Activated naive CD8-positive, alpha-beta T cell treated with anti-CD3 and anti-CD28 coated beads for 36 hours (primary cell): ENCODE measurements at regions not wholly inside any gene's neighbourhood (a gene's known extent, or its start where the extent isn't known, plus 50 kb on each side); places are given as distances from the start of the nearest gene placed in this dataset.
"Not testable (repeated sequence)": the region's sequence is repeated elsewhere in the genome, so short reads cannot be mapped to it uniquely, and the experiment has no call there.

ENCODE experiments used
- DNase-seq: peaks from one replicate; pipeline ENCODE4 v3.0.0; 2021
- H3K27ac Mint-ChIP-seq: one replicate; pipeline ENCODE4 v1.8.0; 2022; ENCODE audit warnings: mild to moderate bottlenecking, moderate library complexity, mixed read lengths
- H3K27me3 Mint-ChIP-seq: one replicate; pipeline ENCODE4 v1.8.0; 2022; ENCODE audit warnings: mild to moderate bottlenecking, mixed read lengths
- H3K36me3 Mint-ChIP-seq: one replicate; pipeline ENCODE4 v1.8.0; 2021; ENCODE audit warnings: mild to moderate bottlenecking, mixed read lengths
- H3K4me1 Mint-ChIP-seq: one replicate; pipeline ENCODE4 v1.8.0; 2021; ENCODE audit warnings: mixed read lengths
- H3K4me3 Mint-ChIP-seq: one replicate; pipeline ENCODE4 v1.8.0; 2022; ENCODE audit warnings: mild to moderate bottlenecking, moderate library complexity, mixed read lengths
- H3K9me3 Mint-ChIP-seq: one replicate; pipeline ENCODE4 v1.8.0; 2022; ENCODE audit warnings: mixed read lengths

GRCh38 chr7:118898284-118898683 is 673.8 kb downstream of the ANKRD7 start:
- H3K4me1 Mint-ChIP-seq: no peaks in the 10 kb centered on the region
- no peaks in the 10 kb centered on the region for H3K9me3 Mint-ChIP-seq
- H3K27me3 Mint-ChIP-seq: no peaks in the 10 kb centered on the region
- no peaks in the 10 kb centered on the region for H3K36me3 Mint-ChIP-seq
- H3K27ac Mint-ChIP-seq: no peak overlapping the region
- DNase-seq: no peak
- H3K4me3 Mint-ChIP-seq: no peak overlapping the region

GRCh38 chr7:118902600-118902999 is 678.1 kb downstream of the ANKRD7 start:
- Mint-ChIP-seq H3K4me1 (no peaks in the 10 kb centered on the region), H3K27ac (no peak overlapping the region), H3K4me3 (no peak overlapping the region), H3K9me3 (no peaks in the 10 kb centered on the region), H3K36me3 (no peaks in the 10 kb centered on the region), H3K27me3 (no peaks in the 10 kb centered on the region)
- no peak for DNase-seq

- DNase-seq: no peak
- Mint-ChIP-seq H3K9me3 (no peaks in the 10 kb centered on the region), H3K4me3 (no peak overlapping the region), H3K36me3 (no peaks in the 10 kb centered on the region), H3K4me1 (no peaks in the 10 kb centered on the region), H3K27me3 (no peaks in the 10 kb centered on the region), H3K27ac (no peak overlapping the region)
These were observed 683.5 kb downstream of the ANKRD7 start for GRCh38 chr7:118907911-118908527.

- H3K27ac Mint-ChIP-seq, H3K27me3 Mint-ChIP-seq, H3K9me3 Mint-ChIP-seq, H3K36me3 Mint-ChIP-seq, H3K4me1 Mint-ChIP-seq, H3K4me3 Mint-ChIP-seq, DNase-seq: not testable (repeated sequence)
These were observed 691.6 kb downstream of the ANKRD7 start for GRCh38 chr7:118916120-118916519.

GRCh38 chr7:118918556-118918955 is 694.1 kb downstream of the ANKRD7 start:
- Mint-ChIP-seq H3K27ac (no peak overlapping the region), H3K27me3 (no peaks in the 10 kb centered on the region), H3K9me3 (peaks cover 3% of the 10 kb centered on the region), H3K4me1 (no peaks in the 10 kb centered on the region), H3K36me3 (no peaks in the 10 kb centered on the region), H3K4me3 (no peak overlapping the region)
- no peak for DNase-seq

GRCh38 chr7:118938845-118939244 is 714.3 kb downstream of the ANKRD7 start:
- no peak for DNase-seq
- Mint-ChIP-seq H3K4me1 (no peaks in the 10 kb centered on the region), H3K36me3 (no peaks in the 10 kb centered on the region), H3K27me3 (no peaks in the 10 kb centered on the region), H3K9me3 (no peaks in the 10 kb centered on the region), H3K4me3 (no peak overlapping the region), H3K27ac (no peak overlapping the region)

- H3K27me3 Mint-ChIP-seq: no peaks in the 10 kb centered on the region
- H3K27ac Mint-ChIP-seq: no peak overlapping the region
- no peak for DNase-seq
- no peaks in the 10 kb centered on the region for H3K36me3 Mint-ChIP-seq
- no peaks in the 10 kb centered on the region for H3K4me1 Mint-ChIP-seq
- no peaks in the 10 kb centered on the region for H3K9me3 Mint-ChIP-seq
- no peak overlapping the region for H3K4me3 Mint-ChIP-seq
These were observed 719.8 kb downstream of the ANKRD7 start for GRCh38 chr7:118944271-118944670.

- Mint-ChIP-seq H3K36me3 (no peaks in the 10 kb centered on the region), H3K4me1 (no peaks in the 10 kb centered on the region), H3K4me3 (no peak overlapping the region), H3K27me3 (no peaks in the 10 kb centered on the region), H3K9me3 (no peaks in the 10 kb centered on the region), H3K27ac (no peak overlapping the region)
- DNase-seq: no peak
These were observed 721.6 kb downstream of the ANKRD7 start for GRCh38 chr7:118945911-118946682.

GRCh38 chr7:118948508-118948907 is 724.0 kb downstream of the ANKRD7 start:
- peaks cover 5% of the 10 kb centered on the region for H3K9me3 Mint-ChIP-seq
- H3K4me1 Mint-ChIP-seq: no peaks in the 10 kb centered on the region
- H3K36me3 Mint-ChIP-seq: no peaks in the 10 kb centered on the region
- H3K27ac Mint-ChIP-seq: no peak overlapping the region
- H3K4me3 Mint-ChIP-seq: no peak overlapping the region
- DNase-seq: no peak
- no peaks in the 10 kb centered on the region for H3K27me3 Mint-ChIP-seq

GRCh38 chr7:118949031-118949430 is 724.5 kb downstream of the ANKRD7 start:
- no peaks in the 10 kb centered on the region for H3K36me3 Mint-ChIP-seq
- DNase-seq: no peak
- no peak overlapping the region for H3K27ac Mint-ChIP-seq
- H3K9me3 Mint-ChIP-seq: peaks cover 5% of the 10 kb centered on the region
- H3K27me3 Mint-ChIP-seq: no peaks in the 10 kb centered on the region
- H3K4me1 Mint-ChIP-seq: no peaks in the 10 kb centered on the region
- no peak overlapping the region for H3K4me3 Mint-ChIP-seq

GRCh38 chr7:118956285-118956684 is 731.8 kb downstream of the ANKRD7 start:
- not testable (repeated sequence) for H3K27ac Mint-ChIP-seq, H3K36me3 Mint-ChIP-seq, H3K4me3 Mint-ChIP-seq, H3K27me3 Mint-ChIP-seq, DNase-seq, H3K4me1 Mint-ChIP-seq
- peaks cover 11% of the 10 kb centered on the region for H3K9me3 Mint-ChIP-seq

- no peaks in the 10 kb centered on the region for H3K9me3 Mint-ChIP-seq
These were observed 744.9 kb downstream of the ANKRD7 start for GRCh38 chr7:118969370-118969769.

GRCh38 chr7:118971706-118972105 is 747.2 kb downstream of the ANKRD7 start:
- Mint-ChIP-seq H3K4me1 (no peaks in the 10 kb centered on the region), H3K36me3 (no peaks in the 10 kb centered on the region), H3K4me3 (no peak overlapping the region), H3K27ac (no peak overlapping the region), H3K9me3 (no peaks in the 10 kb centered on the region), H3K27me3 (no peaks in the 10 kb centered on the region)
- DNase-seq: no peak

More at GRCh38 chr7:118969370-118969769, 744.9 kb downstream of the ANKRD7 start:
- H3K27me3 Mint-ChIP-seq: no peaks in the 10 kb centered on the region
- no peaks in the 10 kb centered on the region for H3K36me3 Mint-ChIP-seq
- H3K4me3 Mint-ChIP-seq: no peak overlapping the region
- no peak for DNase-seq
- no peaks in the 10 kb centered on the region for H3K4me1 Mint-ChIP-seq
- H3K27ac Mint-ChIP-seq: no peak overlapping the region

- no peaks in the 10 kb centered on the region for H3K36me3 Mint-ChIP-seq
- no peaks in the 10 kb centered on the region for H3K4me1 Mint-ChIP-seq
- no peak overlapping the region for H3K27ac Mint-ChIP-seq
- no peaks in the 10 kb centered on the region for H3K27me3 Mint-ChIP-seq
- no peak for DNase-seq
- no peak overlapping the region for H3K4me3 Mint-ChIP-seq
- no peaks in the 10 kb centered on the region for H3K9me3 Mint-ChIP-seq
These were observed 750.3 kb downstream of the ANKRD7 start for GRCh38 chr7:118974836-118975235.

GRCh38 chr7:118995350-118995749 is 770.8 kb downstream of the ANKRD7 start:
- Mint-ChIP-seq H3K4me1 (no peaks in the 10 kb centered on the region), H3K36me3 (no peaks in the 10 kb centered on the region), H3K27ac (no peak overlapping the region), H3K27me3 (no peaks in the 10 kb centered on the region), H3K9me3 (no peaks in the 10 kb centered on the region), H3K4me3 (no peak overlapping the region)
- DNase-seq: no peak

- no peaks in the 10 kb centered on the region for H3K9me3 Mint-ChIP-seq
- H3K36me3 Mint-ChIP-seq: no peaks in the 10 kb centered on the region
- H3K27ac Mint-ChIP-seq: no peak overlapping the region
- H3K4me1 Mint-ChIP-seq: no peaks in the 10 kb centered on the region
- no peaks in the 10 kb centered on the region for H3K27me3 Mint-ChIP-seq
- DNase-seq: no peak
- no peak overlapping the region for H3K4me3 Mint-ChIP-seq
These were observed 782.7 kb downstream of the ANKRD7 start for GRCh38 chr7:119007236-119007635.
